GM19397 (cell line): ENCODE measurements at regions not wholly inside any gene's neighbourhood (a gene's known extent, or its start where the extent isn't known, plus 50 kb on each side); places are given as distances from the start of the nearest gene placed in this dataset.
A peak's percentile ranks its signal among the peaks of the same experiment; 100 is the strongest.
"Not testable (repeated sequence)": the region's sequence is repeated elsewhere in the genome, so short reads cannot be mapped to it uniquely, and the experiment has no call there.

Source experiments
- ATAC-seq: cut with Tn5 transposase; IDR thresholded peaks from one replicate; pipeline ENCODE4 v1.9.1; 2021; ENCODE audit warnings: mild to moderate bottlenecking, moderate library complexity; ENCODE audit not compliant: unreplicated experiment

DNA sequence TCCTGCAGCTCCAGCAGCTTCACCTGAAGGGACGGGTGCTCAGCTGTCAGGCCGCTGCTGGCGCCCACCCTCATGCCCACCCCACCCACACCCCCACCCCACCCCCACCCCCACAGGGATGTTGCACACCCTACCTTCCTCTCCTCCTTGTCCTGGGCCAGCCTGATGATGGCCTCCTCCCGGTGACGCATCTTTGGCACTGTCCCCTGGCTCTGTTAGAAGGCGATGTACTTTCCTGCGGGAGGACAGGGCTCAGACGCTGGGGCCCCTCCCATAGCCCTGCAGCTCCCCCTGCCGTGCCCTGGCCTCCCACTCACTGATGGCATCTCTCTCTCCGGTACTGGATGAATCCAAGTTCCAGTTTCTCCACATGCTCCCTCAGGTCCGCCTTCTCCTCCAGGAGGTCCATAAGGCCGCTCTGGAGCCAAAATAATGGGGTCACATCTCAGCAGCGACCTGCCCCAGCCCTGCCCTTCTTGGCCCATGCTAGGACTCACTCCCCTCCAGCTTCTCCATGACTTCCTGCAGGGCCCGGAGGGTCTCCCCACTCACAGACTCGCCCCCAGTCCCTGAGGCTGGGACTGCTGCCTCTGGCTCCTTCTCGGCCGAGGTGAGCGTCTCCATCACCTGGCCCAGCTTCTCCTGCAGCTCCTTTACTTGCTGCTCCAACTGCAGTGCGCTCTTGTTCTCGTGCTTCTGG lies 55.2 kb downstream of the GOLGA8B start:
- ATAC-seq = not testable (repeated sequence)

DNA sequence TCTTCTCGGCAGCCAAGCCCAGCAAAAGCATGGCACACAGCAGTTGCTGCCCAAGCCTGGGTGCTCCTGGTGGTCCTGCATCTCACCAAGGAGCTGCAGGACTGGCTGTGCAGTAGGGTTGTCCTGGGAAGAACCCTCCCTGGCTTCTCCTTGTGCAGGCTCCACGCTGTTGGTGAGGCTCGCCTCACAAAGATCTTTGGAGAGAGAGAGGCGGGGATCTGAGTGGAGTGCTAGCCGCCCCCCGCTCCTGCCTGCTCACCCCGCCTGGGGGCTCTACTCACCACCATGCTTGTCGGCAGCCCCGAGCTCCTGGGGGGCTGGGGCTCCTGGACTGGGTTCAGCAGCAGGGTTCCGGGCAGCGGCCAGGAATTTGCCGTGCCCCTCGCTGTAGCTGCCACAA lies 55.8 kb downstream of the GOLGA8B start:
- ATAC-seq = not testable (repeated sequence)

DNA sequence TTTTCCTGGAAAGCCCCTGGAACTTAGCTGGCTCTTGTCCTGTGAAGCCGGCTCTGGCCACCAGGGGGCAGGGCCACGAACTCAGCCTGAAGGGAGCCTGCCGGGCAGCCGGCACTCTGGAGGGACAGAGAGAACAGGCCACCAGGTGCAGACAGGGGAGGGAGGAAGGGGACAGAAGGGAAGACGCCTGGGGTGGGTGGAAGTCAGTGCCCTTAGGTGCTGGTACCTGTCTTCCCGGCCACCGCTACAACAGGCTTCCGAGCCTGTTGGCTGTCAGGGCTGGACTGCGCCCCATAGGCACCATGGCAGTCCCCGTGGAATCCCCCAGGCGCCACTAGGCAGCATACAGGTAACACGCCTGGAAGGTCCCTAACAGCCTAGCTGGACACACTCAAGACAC lies 59.6 kb downstream of the GOLGA8B start:
- not testable (repeated sequence) for ATAC-seq

DNA sequence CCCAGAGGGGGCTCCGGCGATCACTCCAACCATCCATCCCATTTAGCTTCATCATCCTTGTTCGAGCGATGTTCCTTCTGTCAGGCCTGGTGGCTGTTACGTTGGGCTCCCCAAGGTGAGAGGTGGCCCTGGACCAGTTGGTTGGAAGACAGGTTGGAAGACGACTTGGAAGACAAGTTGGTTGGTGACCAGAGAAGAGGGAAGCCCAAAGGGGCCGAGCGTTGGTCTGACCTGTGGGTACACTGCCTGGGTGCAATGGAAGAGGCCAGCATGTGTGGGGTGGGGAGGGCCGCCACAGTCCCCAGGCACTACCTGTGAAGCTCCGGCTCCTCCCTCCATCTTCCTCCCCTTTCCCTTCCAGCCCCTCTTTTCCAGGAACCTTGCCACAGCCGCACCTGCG lies 60.9 kb downstream of the GOLGA8B start:
- ATAC-seq = not testable (repeated sequence)

DNA sequence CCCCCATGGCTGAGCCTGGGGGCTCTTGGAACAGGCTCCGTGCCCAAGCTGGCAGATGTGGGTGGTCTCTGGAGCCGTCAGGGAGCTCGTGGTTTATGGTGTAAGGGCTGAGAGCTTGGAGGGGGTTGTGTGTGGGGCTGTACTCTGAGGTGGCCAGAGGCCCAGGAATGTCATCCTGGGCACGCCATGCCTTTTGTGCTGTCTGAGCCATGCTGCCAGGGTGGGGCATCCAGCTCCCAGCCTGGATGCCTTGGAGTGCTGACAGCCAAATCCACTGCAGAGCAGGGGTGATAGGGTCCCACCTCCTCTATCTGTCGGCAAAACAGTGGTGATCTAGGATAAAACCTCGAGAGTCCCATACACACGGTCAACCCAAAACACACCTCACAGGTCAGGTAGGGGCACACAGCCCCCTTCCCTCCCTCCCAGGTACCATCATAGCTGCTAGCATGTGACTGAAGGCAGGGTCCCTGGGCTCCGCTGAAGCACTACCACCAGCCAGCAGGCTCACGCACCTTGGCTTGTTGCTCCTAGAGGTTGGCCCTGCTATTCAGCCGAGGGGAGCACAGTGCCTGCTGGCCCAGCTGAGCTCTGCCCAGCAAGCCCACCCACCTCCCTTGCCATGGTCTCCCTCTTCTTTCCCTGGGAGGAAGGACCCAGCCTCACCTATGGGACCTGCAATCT lies 61.5 kb downstream of the GOLGA8B start:
- not testable (repeated sequence) for ATAC-seq

DNA sequence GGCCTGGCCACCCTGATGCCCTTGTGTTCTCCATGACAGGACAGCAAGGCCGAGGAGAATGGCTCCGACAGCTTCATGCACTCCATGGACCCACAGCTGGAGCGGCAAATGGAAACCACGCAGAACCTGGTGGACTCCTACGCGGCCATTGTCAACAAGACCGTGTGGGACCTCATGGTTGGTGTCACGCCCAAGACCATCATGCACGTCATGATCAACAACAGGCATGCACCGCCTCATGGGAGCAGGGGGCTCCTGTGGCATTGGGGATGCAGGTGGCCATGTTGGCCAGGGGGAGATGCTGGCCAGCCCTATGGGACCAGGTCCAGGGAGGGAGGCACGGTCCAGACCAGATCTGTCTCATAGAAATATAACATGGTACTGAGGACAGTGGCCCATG lies 62.9 kb downstream of the GOLGA8B start:
- ATAC-seq = no peak

DNA sequence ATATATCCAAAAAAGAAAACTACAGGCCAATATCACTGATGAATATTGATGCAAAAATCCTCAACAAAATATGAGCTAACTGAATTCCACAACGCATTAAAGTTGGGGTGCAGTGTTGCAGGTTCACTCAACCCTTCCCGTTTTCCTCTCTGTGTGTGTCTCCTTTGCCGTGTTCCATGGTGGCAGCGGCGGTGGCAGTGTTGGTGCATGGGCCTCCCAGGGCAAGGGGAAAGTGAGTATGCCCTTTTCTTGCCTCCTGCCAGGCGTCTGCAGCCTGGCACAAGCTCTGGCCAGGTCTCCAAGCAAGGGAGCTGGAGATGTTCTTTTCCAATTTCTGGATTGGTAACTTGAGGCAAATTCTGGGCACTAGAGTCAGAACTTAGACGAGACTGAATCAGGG lies 63.4 kb downstream of the GOLGA8B start:
- not testable (repeated sequence) for ATAC-seq

DNA sequence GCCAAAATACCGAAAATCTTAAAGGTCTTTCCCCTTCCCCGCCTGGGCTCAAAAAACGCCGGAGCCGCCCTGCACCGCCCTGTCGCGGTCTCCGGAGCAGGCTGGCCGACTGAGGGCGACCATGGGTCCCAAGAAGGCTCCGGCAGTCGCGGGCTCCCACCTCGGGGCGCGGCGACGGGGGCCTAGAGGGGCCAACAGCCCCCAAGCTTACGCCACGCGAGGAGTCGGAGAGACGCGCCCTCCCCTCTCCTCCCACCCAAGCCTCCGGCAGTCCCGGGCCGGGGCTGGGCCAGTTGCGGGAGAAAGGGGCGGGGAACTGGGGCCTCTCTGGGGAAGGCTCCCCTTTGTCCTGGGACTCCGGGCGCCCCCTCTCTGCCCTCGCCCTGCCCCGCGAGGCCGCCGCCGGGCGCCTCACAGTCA lies 69.2 kb downstream of the GOLGA8B start:
- ATAC-seq = peak; percentile 56

DNA sequence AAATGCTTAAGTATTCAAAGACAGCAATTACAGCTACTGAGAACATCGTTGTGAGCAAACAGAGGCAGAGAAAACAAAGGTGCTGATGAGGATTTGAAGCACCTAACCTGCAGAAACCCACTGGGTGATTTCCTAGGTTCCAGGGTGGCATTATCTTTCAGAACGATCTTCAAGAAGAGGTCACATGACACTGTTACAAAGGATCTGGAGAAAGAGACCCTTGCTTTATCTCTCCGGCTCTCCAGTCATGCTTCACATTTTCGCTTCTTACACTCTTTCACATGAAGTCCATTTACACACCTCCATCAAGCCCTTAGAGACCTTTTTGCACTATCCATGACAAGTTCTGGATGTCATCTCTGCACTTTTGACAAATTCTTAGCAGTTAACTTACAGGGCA lies 70.8 kb downstream of the GOLGA8B start:
- ATAC-seq = no peak

DNA sequence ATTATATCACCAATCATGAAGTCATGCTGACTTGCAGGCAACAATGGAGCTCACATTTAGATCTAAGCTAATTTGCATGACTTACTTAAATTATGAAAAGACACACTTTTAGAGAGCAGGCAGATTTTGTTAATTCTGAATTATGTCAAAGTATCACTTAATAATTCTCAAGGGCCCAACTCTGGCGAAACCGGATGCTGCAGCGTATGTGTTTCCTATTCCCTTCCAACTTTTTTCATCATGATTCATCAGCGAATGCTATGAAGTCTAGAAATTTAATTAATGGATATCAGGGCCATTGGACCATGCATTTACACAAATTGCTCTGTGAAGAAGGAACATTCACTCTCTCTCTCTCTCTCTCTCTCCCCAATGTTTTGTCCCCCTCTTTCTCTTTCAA lies 63.5 kb upstream of the GOLGA8A start:
- no peak for ATAC-seq

DNA sequence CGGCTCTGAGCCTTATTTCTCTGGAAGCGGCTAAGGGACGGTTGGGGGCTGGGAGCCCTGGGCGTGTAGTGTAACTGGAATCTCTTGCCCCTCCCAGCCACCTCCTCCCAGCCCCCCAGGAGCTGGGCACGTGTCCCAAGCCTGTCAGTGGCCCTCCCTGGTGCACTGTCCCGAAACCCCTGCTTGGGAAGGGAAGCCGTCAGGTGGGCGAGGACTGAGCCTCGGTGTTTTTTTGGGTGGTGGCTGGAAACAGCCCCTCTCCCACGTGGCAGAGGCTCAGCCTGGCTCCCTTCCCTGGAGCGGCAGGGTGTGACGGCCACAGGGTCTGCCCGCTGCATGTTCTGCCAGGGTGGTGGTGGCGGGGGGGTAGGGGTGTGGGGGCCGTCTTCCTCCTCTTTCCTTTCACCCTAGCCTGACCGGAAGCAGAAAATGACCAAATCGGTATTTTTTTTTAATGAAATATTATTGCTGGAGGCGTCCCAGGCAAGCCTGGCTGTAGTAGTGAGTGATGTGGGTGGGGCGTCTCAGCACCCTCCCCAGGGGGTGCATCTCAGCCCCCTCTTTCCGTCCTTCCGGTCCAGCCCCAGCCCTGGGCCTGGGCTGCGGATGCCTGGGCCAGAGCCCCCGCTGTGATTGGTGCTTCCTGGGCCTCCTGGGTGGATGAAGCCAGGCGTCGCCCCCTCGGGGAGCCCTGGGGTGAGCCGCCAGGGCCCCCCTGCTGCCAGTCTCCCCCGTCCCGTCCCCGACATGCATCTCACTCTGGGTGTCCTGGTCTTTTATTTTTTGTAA lies 58.8 kb upstream of the GOLGA8A start:
- ATAC-seq = no peak

DNA sequence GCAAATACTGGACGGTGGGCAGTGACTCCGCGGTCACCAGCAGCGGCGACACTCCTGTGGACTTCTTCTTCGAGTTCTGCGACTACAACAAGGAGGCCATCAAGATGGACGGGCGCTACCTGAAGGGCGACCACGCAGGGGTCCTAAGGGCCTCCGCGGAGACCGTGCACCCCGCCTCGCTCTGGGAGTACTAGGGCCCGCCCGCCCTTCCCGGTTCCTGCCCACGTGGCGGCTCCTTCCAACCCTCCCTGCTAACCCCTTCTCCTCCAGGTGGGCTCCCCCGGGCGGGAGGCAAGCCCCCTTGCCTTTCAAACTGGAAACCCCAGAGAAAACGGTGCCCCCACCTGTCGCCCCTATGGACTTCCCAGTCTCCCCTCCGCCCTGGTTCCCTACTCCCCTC lies 58.1 kb upstream of the GOLGA8A start:
- ATAC-seq = not testable (repeated sequence)

DNA sequence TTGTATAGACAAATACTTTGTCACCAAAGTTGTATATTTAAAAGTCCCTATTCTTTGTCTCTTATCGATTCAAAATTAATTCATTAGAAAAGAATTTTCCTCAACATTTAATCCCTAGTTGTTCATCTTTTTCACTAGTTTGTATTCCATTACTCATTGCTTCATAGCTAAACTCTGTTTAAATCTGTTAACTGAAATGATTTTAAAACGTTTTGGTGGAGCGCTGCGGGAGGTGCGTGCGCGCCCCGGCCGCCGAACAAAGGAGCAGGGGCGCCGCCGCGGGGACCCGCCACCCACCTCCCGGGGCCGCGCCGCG lies 56.4 kb upstream of the GOLGA8A start:
- no peak for ATAC-seq

DNA sequence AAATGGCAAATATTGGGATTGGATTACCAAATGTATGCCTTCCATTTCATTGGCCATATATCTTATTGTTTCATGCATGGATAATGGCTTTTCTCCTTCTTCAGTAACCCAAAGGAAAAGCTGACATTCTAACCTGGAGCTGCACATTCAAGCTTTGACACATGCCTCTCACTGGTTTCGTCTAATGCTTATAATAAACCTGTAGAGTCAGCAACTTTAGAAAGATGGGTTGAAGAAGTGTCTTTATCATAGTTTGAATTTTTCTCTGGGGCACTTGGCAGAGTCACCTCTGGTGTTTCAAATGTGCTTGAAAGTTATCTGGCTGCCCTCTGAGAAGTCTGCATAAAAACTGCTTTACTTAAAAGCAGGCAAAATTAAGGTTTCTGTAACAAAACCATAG lies 55.4 kb upstream of the GOLGA8A start:
- ATAC-seq = no peak

DNA sequence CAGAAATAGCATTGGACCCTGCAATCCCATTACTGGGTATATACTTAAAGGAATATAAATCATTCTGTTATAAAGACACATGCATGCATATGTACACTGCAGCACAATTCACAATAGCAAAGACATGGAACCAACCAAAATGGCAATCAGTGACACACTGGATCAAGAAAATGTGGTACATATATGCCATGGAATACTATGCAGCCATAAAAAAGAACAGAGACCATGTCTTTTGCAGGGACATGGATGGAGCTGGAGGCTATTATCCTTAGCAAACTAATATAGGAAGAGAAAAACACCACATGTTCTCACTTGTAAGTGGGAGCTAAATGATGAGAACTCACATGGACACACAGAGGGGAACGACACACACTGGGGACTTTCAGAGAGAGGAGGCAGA lies 53.9 kb upstream of the GOLGA8A start:
- not testable (repeated sequence) for ATAC-seq

DNA sequence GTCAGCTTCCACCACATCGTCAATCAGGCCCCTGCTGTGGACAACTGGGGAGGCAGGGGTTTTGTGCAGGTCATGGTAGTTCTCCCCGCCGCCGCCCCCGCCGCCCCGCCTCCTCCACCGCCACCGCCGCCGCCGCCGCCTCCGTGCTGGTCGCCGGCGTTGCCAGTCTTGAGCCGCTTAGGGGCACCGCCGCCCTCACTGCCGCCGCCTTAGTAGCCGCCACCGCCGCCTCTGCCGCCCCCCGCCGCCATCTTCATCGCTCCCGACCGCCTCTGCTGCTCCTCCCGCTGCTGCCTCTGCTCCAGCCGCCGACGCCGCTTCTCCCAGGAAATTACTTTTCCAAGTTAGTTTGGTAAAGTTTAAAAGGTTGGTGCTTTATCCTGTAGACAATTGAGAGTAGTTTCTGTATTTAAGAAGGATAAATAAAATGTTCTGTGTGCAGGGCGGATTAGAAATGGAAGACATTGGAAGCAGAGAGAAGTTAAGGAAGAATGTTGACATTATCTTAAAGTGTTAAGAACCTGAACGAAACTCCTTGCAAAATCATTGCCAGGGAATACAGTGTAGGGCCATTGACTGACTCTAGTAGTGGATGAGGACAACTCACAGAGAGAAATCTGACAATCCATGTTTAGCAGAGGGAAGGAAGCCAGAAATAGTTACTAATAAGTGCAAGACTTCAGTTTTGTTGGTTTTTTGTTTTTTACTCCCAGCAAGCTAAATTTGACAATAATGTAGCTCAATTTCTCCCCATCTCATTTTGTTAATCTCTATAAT lies 53.0 kb upstream of the GOLGA8A start:
- no peak for ATAC-seq

DNA sequence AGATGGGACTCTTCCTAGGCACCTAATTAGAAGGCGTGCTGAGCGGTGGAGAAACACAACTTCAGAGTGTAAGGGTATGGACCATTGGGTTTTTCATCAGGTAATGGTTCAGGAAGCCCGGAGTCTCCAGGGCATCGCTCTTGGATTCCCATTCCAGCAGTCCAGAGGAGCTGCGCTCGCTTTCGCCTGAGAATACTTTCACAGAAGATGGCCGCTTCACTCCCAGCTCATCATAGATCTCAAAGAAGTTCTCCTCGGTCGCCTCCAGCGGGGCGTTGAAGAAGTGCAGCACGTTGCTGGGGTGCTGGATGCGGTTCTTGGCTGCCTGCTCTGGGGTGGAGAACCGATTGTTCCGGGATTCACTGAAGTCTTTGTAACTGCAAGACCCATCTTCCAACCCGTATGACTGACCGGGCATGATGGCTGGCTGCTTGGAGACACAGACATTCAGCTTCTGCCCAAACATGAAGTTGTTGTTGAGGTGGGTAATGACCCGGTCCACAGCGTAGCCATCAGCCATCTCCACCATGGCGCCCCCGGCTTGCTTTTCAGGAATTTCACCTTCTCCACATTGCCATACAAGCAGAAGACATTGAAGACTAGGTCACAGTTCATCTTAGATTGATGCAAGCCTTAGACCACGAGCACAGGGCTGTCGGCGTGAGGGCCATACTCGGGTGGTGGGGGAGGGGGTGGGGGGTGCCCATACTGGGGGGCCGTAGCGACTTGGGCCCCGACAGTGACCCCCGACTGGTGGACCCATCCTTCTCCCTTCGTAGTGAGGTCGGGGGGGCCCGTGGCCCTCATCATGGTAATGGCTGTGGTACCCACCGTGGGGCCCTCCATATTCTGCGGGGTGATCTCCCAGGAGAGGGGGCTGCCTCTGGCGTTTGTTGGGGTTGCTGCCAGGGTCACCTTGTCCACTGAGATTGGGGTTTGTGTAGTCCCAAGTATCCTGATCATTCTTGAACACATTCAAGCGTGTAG lies 51.7 kb upstream of the GOLGA8A start:
- not testable (repeated sequence) for ATAC-seq
